ENCODE measurements at regions not wholly inside any gene's neighbourhood (a gene's known extent, or its start where the extent isn't known, plus 50 kb on each side); places are given as distances from the start of the nearest gene placed in this dataset.

DNA sequence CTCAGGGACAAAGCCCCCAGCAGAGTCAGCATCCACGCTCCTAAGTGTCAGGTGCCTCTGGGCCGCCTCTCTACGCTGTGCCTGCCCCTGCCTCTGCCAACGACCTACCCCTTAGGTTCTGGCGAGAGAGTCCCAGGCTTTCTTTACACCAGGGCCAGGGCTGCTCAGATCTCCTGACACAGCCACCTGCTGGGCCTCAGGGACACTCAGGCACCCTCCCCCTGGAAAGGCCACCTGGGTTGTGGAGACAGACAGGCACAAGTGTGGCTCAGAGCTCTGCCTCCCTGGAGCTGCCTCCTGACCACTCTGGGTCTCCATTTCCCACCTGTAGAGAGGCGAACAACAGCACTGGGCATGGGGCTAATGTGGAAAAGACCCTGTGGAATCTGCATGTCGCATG is 90.0 kb upstream of the ADRA2C start:
- TF ChIP-seq POLR2A (IDR thresholded peaks at IDR 0.05; ENCODE audit: low read depth) (no peak), CTCF (IDR thresholded peaks at IDR 0.05) (no peak), EP300 (IDR thresholded peaks at IDR 0.05) (no peak), POLR2AphosphoS5 (IDR thresholded peaks at IDR 0.05) (no peak)
- H3K9me3 ChIP-seq: no peaks in the 10 kb centered on the region
- DNase-seq (ENCODE audit: extremely low spot score): no peak
- 67% methylated on average over 6 of the region's 7 CpGs for WGBS
- intact Hi-C loops (cut with DNase I): no loop called here
- no peaks in the 10 kb centered on the region for H3K36me3 ChIP-seq
- peaks cover 0 to 14% (median 0%) of the 10 kb centered on the region in 4 donors for H3K4me1 ChIP-seq
- no peak overlapping the region for H3K27ac ChIP-seq (replicated peaks in 1 of 4)
- H3K4me3 ChIP-seq: no peak overlapping the region
- peaks cover 0 to 69% (median 6%) of the 10 kb centered on the region in 4 donors for H3K27me3 ChIP-seq

GRCh38 chr4:3675251-3676115 is 90.7 kb upstream of the ADRA2C start:
- Histone ChIP-seq H3K27ac (replicated peaks in 1 of 4) (no peak overlapping the region), H3K36me3 (no peaks in the 10 kb centered on the region)
- no peak for DNase-seq (ENCODE audit: extremely low spot score)

DNA sequence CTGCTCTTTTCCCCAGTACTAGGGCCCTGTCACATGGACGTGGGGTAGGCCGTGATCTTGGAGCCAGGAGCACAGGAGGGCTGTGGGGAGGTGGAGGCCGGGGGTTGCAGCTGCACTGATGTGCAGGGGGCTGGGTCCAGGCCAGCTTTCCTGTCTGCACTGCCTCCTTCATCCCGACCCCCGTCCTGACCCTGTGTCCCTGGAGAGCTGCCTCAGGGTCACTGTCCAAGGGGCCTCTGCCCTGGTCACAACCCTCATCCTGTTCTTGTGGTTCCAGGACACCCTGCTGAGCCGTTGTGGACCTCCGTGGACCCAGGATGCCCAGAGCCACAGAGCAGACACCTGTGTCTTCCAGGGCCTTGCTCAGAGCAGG is 91.7 kb upstream of the ADRA2C start:
- intact Hi-C loops (cut with DNase I): no loop called here
- TF ChIP-seq POLR2A (IDR thresholded peaks at IDR 0.05; ENCODE audit: low read depth): no peak
- TF ChIP-seq CTCF (IDR thresholded peaks at IDR 0.05): no peak
- no peak for TF ChIP-seq POLR2AphosphoS5 (IDR thresholded peaks at IDR 0.05)
- TF ChIP-seq EP300 (IDR thresholded peaks at IDR 0.05): no peak
- no peak for DNase-seq (ENCODE audit: extremely low spot score)

More at GRCh38 chr4:3675251-3676115, 90.7 kb upstream of the ADRA2C start:
- no peak overlapping the region for H3K4me3 ChIP-seq
- intact Hi-C loops (cut with DNase I): no loop called here
- H3K9me3 ChIP-seq: no peaks in the 10 kb centered on the region
- TF ChIP-seq CTCF (IDR thresholded peaks at IDR 0.05): no peak
- peaks cover 0 to 71% (median 6%) of the 10 kb centered on the region in 4 donors for H3K27me3 ChIP-seq
- H3K4me1 ChIP-seq: peaks cover 0 to 14% (median 0%) of the 10 kb centered on the region in 4 donors
- 74% methylated on average over 30 of the region's 32 CpGs for whole genome bisulfite sequencing

GRCh38 chr4:3673716-3674478 is 92.3 kb upstream of the ADRA2C start:
- WGBS: 91% methylated on average over 13 of the region's 13 CpGs
- Histone ChIP-seq H3K4me3 (no peak overlapping the region), H3K27ac (replicated peaks in 1 of 4) (no peak overlapping the region), H3K9me3 (no peaks in the 10 kb centered on the region), H3K4me1 (peaks cover 0 to 8% (median 0%) of the 10 kb centered on the region in 4 donors), H3K27me3 (peaks cover 0 to 58% (median 6%) of the 10 kb centered on the region in 4 donors), H3K36me3 (no peaks in the 10 kb centered on the region)
- TF ChIP-seq POLR2AphosphoS5 (IDR thresholded peaks at IDR 0.05) (no peak), EP300 (IDR thresholded peaks at IDR 0.05) (no peak), POLR2A (IDR thresholded peaks at IDR 0.05; ENCODE audit: low read depth) (no peak), CTCF (IDR thresholded peaks at IDR 0.05) (no peak)
- intact Hi-C loops (cut with DNase I): no loop called here
- DNase-seq (ENCODE audit: extremely low spot score): no peak

More for the DNA sequence above, 91.7 kb upstream of the ADRA2C start:
- H3K27ac ChIP-seq (replicated peaks in 1 of 4): no peak overlapping the region
- H3K27me3 ChIP-seq: peaks cover 0 to 63% (median 6%) of the 10 kb centered on the region in 4 donors
- WGBS: 69% methylated on average over 6 of the region's 7 CpGs
- H3K9me3 ChIP-seq: no peaks in the 10 kb centered on the region
- peaks cover 0 to 8% (median 0%) of the 10 kb centered on the region in 4 donors for H3K4me1 ChIP-seq
- H3K36me3 ChIP-seq: no peaks in the 10 kb centered on the region
- no peak overlapping the region for H3K4me3 ChIP-seq
